Skeletal muscle cell (primary cell): ENCODE measurements at regions not wholly inside any gene's neighbourhood (a gene's known extent, or its start where the extent isn't known, plus 50 kb on each side); places are given as distances from the start of the nearest gene placed in this dataset.

ENCODE experiments used
- DNase-seq: peaks from one replicate; pipeline ENCODE4 v3.0.0-alpha.2; 2010; ENCODE audit warnings: low read depth
- H3K4me3 ChIP-seq: 2 replicates; pipeline ENCODE4 v1.5.1; 2011; ENCODE audit warnings: low read depth, mild to moderate bottlenecking, control low read depth, low read length, moderate library complexity

DNA sequence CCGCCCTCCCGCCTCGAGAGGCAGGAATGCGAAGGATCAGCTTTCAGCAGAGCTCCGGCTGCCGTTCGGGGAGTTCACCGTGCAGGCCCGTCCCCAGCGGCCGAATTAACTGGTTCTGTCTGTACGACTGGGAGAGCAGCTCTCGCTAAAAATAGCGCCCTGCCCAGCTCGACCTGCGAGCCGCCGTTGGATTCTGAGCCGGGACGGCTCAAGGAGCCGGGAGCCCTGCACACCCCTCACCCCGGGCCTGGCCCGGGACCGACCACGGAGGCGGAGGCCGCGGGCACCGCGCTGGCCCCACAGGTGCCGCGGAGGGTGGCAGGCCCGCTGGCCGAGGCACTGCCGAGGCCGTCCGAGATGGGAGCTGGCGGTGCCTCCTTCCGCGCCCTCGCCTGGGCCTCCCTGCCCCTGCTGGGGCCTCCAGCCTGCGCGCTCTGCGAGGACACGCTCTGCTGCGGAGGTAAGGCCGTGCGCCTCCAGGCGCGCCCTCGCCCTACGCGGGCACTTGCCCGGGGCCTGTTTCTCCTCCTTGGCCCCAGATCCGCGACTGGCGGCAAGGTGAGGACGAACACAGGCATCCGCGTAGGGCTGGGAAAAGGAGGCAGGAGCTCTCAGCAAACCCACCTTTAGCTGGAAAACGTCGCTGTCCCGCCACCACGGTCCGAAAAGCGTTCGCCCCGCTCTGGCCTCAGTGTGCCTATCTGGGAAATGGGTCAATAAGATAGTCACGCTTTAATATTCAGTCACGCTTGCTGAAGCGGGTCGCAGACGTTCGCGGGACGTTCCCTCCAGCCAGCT lies 53.1 kb upstream of the DAB2IP start:
- peak overlapping the region; percentile 33 for H3K4me3 ChIP-seq
- DNase-seq: peak; percentile 34

DNA sequence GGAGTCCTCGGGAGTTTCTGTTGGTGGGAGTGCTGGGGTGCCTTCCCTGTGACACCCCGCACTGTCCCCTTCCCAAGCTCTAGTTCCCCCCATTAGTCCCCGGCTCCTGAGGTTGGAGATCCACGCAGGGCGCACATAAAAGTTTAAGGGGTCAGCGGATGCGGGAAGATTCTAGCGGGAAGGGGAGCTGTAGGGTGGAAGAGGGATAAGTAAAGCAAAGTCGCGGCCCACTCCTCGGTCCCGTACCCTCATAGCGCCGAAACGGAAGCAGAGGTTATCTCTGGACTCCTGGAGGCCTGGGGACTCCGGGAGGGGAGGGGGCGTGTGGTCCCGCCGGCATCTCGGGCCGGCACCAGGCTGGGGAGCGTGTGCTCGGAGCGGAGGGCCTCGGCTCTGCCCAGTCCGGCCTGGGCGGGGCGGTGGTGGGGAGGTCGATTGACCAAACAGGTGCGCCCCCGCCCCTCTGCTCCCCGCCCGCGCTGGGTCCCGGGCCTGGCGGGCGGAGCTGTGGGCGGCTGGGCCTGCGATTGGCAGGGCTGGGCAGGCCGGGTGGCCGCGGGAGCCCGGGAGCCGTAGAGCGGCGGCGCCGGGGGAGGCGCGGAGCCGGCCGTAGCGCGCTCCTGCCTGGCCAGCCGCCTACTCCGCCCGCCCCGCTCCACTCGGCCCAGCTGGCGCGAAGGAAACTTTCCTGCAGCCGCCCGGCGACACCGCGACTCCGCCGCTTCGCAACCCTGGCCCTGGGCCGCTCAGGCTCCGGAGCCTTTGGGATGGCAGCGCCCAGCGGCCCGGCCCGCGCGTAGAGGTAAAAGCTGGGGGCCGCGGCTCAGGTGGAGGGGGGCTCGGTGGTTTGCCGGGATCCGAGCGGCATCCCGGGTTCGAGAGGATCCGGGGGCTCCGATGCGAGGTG lies 52.2 kb upstream of the DAB2IP start:
- DNase-seq: no peak
- peak overlapping the region; percentile 44 for H3K4me3 ChIP-seq

DNA sequence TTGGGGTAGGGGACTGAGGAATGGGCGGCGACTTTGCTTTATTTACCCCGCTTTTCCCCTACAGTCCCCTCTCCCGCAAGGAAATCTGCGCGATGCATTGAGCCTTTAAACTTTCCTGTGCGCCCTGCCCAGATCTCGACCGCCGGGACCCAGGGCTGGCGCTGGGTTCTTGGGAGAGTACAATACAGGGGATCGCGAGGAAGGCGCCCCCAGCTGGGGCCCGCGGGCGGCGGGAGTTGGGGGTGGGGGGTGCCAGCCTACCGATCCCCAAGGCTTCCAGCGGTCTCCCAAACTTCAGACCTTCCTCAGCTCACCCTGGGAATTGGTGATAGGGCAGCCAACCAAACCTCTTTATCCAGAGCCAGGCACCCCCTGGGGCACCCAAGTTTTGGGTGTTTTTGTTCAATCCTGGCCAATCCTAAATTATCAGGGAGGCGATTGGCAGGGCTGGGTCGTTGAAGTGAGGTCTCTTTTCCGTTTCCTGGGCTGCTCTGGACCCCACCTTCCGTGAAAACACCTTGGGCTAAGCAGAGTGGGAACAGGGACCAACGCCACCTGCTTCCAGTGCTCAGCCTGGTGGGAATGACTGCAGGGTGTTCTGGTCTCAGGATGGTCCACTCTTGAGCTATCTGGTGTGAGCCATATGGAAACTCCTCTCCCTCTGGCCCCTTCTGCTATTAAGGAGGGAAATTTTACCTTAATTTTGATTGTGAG lies 51.4 kb upstream of the DAB2IP start:
- DNase-seq: no peak
- H3K4me3 ChIP-seq: peak overlapping the region; percentile 44

DNA sequence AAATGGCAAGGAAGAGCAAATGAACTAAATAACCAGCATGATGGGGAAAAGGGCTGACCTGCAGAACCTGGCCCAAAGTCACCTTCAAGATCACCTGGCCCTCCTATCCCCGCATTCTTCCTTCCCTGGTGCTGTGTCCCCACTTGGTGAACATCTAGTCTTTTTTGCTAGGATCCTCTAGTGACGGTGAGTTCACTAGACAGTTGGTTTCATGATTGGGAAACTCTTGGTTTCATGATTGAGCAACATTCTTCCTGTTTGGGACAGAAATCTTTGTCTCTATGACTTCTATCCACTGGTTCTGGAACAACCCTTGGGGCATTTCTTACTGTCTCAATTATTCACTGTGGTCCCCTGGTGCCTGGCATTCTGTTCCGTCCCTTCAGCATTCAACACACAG lies 50.2 kb upstream of the DAB2IP start:
- DNase-seq: no peak
- H3K4me3 ChIP-seq: no peak overlapping the region
